PC-9 (cell line): ENCODE measurements at regions not wholly inside any gene's neighbourhood (a gene's known extent, or its start where the extent isn't known, plus 50 kb on each side); places are given as distances from the start of the nearest gene placed in this dataset.

Experiments
- CTCF ChIP-seq: fragments of 200-600 bp; sonication (generic); conservative IDR thresholded peaks from 2 replicates; pipeline ENCODE4 v1.6.1; 2017; ENCODE audit warnings: mixed run types, antibody characterized with exemption, mild to moderate bottlenecking, moderate library complexity
- EZH2 ChIP-seq: fragments of 200-600 bp; sonication (generic); IDR thresholded peaks from 2 replicates; pipeline ENCODE4 v1.8.0; 2017; ENCODE audit warnings: antibody characterized with exemption, low read depth

DNA sequence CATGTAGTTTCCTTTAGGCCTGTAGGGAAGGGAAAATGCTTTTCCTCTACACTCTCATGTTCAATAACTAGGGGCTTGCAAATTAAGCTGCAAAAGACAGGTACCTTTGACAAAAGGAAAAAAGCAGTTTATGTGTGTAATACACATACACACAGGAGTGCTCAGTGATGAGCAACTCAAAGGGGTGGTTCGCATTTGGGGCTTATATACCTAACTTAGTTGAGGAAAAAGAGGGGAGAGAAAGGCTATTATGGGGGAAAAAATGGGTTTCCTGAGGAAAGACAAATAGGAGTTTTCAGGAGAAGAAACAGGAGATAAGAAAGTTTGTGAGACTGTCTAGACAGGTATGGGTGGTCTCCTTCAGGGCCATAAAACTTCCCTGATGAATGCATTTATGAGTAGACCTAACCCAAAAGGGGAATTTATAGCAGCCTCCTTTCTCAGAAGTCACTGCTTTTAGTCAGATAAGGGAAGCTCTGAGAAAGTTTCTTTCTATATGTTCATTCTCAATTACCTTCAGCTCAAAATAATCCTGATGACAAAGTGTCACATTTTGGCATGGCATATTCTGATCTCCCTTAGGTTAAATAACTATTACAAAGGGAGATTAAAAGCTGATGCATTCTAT lies 55.2 kb upstream of the EZH2 start:
- no peak for TF ChIP-seq EZH2
- TF ChIP-seq CTCF, result no peak
